ACHN (cell line): ENCODE measurements at regions not wholly inside any gene's neighbourhood (a gene's known extent, or its start where the extent isn't known, plus 50 kb on each side); places are given as distances from the start of the nearest gene placed in this dataset.
"Not testable (repeated sequence)": the region's sequence is repeated elsewhere in the genome, so short reads cannot be mapped to it uniquely, and the experiment has no call there.

Experiments used
- DNase-seq: peaks from one replicate; pipeline ENCODE4 v3.0.0-alpha.2; 2015
- in situ Hi-C: cut with HindIII; loops from 2 replicates; pipeline ENCODE4 v1.10.0; 2017; ENCODE audit warnings: low sequenced_read_pairs, low pct_ligation_motif_present, low pct_unique_long_range_greater_than_20kb

DNA sequence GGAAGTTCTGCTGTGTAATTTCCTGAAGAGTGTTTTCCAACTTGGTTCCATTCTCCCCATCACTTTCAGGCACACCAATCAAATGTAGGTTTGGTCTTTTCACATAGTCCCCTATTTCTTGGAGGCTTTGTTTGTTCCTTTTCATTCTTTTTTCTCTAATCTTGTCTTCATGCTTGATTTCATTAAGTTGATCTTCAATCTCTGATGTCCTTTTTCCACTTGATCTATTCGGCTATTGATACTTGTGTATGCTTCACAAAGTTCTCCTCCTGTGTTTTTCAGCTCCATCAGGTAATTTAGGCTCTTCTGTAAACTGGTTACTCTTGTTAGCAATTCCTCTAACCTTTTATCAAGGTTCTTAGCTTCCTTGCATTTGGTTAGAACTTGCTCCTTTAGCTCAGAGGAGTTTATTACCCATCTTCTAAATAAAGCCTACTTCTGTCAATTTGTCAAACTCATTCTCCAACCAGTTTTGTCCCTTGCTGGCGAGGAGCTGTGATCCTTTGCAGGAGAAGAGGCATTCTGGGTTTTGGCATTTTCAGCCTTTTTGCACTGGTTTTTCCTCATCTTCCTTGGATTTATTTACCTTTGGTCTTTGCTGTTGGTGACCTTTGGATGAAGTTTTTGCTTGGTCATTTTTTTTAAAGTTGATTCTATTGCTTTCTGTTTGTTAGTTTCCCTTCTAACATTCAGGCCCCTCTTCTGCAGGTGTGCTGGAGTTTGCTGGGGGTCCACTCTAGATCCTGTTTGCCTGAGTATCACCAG, 261.5 kb downstream of the FOXG1 start:
- in situ Hi-C loops, DNase-seq: not testable (repeated sequence)

DNA sequence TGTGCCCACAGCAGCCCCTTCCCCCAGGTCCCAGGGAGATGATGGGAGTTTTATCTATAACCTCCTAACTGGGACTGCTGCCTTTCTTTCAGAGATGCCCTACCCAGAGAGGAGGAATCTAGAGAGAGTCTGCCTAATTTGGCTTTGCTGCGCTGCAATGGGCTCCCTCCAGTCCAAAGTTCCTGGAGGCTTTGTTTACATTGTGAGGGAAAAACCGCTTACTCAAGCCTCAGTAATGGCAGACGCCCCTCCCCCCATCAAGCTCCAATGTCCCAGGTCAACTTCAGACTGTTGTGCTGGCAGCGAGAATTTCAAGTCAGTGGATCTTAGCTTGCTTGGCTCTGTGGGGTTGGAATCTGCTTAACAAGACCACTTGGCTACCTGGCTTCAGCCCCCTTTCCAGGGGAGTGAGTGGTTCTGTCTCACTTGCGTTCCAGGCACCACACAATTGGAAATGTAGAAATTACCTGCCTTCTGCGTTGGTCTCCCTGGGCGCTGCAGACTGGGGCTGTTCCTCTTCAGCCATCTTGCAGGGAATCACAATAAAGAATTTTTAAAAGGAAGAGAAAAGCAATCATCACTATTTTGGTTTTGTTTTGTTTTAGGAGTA, 262.5 kb downstream of the FOXG1 start:
- in situ Hi-C loops: no loop called here
- no peak for DNase-seq

DNA sequence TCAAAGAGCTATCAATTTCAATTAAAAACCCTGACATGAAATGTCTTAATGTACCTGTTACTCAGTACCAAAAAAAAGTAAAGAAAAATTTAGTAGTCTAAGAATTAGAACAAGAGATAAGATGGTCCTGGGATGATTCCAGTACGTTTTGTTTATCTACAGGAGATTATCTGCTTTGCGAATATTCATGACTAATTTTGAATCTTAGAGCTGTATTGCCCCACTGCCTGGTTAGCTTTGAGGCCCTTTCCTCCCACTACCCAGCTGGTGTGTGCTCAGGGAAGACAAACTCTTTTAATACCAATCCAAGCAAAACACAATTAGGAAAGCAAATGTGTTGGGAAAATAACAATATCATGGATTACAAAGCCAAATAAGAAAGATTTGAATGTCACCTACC, 263.5 kb downstream of the FOXG1 start:
- in situ Hi-C loops: no loop called here

DNA sequence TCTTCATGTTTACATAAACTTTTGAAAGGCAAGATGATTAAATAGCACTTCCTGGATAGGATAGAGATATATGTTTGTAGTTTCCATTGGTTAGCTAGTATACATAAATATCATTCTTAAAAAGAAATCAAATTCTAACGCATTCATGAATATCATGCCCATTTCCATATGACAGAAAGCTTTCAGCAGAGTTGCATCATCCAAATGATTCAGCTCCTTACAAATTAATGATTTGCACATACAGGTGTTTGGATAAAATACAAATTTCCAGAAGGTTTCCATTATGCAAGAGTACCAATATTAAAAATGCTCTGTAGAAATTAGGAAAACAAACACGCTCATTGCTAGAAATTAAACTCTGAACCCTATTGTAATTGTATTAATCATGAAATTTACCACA, 264.4 kb downstream of the FOXG1 start:
- in situ Hi-C loops: no loop called here

More for the DNA sequence above, 263.5 kb downstream of the FOXG1 start:
- no peak for DNase-seq

DNA sequence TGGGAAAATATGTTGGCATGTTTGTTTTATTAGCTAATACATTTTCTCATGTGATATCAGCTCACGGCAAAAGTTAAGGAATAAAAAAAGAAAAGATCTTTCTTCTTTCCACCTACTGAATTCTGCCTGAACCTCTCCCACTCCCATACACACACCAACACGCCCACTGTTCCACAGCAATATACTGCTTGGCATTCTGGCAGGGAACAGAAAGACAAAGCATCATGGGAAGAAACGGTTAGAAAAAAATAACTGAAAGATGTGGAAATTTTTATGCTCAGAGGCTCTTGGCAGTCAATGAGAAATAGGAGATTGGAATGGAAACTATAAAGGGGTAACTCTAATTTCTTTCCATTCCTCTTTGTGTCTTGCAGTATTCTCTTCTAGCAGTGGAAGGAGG, 268.5 kb downstream of the FOXG1 start:
- in situ Hi-C loops: no loop called here
- DNase-seq: no peak

More for the DNA sequence above, 264.4 kb downstream of the FOXG1 start:
- no peak for DNase-seq

DNA sequence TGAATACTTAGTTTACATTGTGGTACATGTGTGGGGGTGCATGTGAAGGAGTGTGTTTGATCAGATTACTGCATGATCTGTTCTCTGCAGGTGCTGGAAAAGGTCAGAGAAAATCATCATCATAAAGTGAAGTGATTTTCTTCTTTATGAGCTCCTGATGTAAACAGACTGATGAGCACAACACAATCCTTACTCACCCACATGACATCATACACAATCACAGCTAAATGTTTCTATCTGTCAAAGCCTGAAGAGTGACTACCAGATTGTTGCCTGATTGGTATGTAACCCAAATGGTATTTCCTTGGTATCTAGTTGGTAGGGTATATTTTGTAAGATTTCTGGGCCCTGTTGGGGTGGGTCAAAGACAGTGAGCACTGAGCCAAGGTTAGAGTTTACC, 270.8 kb downstream of the FOXG1 start:
- no peak for DNase-seq
- in situ Hi-C loops: no loop called here

- in situ Hi-C loops: no loop called here
- DNase-seq: no peak
Measured at GRCh38 chr14:29039171-29039570, 272.6 kb downstream of the FOXG1 start.

DNA sequence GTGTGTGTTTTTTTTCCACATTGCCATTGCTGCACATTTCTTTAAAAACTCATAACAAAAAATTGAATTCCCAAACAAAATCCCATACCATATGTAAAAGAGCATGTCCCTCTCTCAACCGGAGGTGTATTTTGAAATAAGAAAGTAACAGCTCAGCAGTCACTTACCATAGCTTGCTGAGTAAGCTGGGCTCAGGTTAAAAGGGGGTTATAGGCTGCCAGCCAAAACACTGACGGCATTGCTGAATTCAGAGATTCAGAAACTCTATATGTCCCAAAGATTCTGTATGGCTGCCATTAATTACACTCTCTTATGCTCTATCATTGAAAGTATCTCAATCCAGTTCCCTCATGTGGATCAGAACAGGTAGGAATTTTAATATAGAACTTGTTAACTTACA, 276.0 kb downstream of the FOXG1 start:
- in situ Hi-C loops: no loop called here

GRCh38 chr14:29043737-29044136, 277.1 kb downstream of the FOXG1 start:
- in situ Hi-C loops: no loop called here

More for the DNA sequence above, 276.0 kb downstream of the FOXG1 start:
- no peak for DNase-seq

GRCh38 chr14:29045237-29045636, 278.6 kb downstream of the FOXG1 start:
- in situ Hi-C loops: no loop called here
- DNase-seq: no peak

More at GRCh38 chr14:29043737-29044136, 277.1 kb downstream of the FOXG1 start:
- DNase-seq: no peak

GRCh38 chr14:29054119-29054518, 287.5 kb downstream of the FOXG1 start:
- in situ Hi-C loops: no loop called here
- DNase-seq: no peak

- no peak for DNase-seq
- in situ Hi-C loops: no loop called here
Measured at GRCh38 chr14:29056041-29056566, 289.5 kb downstream of the FOXG1 start.

DNA sequence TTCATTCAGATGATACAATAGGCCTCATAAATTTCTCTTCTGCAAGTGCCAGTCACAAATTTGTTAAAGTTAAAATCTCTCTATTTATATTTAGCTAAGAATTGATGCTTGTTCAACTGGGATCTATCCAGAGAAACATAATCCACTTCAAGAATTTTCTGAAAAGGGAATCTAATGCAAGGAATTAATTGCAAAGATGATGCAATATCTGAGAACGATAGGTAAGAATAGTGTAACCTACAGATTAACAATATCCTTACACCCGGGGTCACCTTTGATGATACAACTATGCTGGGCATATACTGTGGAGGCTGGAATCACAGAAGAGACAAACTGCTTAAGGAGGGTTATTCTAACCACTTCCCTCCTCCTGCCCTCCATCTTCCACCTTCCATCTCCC, 295.1 kb downstream of the FOXG1 start:
- in situ Hi-C loops: no loop called here
- no peak for DNase-seq

DNA sequence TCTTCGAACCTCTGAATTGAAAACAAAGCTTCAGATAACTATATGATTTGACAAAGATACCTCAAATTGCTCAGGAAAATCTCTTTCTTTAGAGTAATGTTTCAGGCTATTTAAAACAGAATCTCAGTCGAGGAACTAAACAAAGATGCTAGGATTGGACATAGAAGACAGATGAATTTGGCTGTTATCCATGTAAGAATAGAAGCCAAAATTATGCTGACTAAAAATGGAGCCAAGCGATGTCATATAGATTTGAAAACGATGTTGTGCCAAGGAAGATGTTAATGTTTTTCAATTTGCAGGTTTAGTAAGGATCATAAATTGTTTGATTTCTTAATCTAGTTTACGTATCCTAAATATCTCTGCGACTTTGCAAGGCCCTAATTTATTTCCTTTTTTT, 295.9 kb downstream of the FOXG1 start:
- no peak for DNase-seq
- in situ Hi-C loops: no loop called here

DNA sequence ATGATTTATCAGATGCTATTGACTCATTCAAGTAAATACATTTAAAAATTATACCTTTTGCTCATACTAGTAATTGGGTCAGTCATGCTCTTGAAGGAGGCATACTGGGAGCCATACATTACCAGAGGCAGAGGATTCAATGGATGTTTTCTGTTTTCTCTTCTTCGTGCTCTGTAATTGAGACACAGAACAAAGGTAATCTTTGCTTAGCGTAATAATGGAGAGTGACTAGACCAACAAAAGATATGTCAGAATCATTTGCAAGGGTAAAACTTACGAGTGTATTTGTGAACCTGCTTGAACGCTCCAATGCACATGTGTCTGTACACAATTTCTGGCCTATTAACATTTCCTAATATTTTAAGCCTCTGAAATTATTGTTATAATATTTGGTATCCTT, 296.4 kb downstream of the FOXG1 start:
- no peak for DNase-seq
- in situ Hi-C loops: no loop called here

- DNase-seq: no peak
- in situ Hi-C loops: no loop called here
Measured at GRCh38 chr14:29064305-29064900, 297.8 kb downstream of the FOXG1 start.

DNA sequence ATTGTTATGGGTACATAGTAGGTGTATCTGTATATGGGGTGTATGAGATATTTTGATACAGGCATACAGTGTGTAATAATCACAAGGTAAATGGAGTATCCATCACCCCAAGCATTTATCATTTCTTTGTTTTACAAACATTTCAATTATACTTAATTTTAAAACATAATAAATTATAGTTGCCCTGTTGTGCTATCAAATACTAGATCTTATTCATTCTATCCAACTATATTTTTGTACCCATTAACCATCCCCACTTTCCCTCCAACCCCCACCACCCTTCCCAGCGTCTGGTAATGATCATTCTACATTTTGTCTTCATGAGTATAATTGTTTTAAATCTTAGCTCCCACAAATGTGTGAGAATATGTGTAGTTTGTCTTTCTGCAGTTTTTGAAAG, 302.6 kb downstream of the FOXG1 start:
- no peak for DNase-seq
- in situ Hi-C loops: no loop called here

DNA sequence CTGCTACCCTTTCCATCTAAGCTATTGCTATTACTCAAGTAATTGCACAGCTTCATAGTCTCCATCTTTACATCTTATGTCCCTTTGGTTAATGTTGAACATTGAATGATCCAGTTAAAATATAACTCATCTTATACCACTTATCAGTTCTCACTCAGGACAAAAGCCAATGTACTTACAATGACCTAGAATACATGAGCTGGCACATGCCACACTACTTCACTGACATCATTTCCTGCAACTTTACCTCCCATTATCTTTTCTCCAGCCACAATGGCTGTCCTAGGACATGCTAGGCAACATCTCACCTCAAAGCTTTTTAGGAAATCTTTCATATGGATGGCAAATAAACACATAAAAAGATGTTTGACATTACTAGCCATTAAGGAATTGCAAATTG, 309.2 kb downstream of the FOXG1 start:
- in situ Hi-C loops: no loop called here
- DNase-seq: no peak

DNA sequence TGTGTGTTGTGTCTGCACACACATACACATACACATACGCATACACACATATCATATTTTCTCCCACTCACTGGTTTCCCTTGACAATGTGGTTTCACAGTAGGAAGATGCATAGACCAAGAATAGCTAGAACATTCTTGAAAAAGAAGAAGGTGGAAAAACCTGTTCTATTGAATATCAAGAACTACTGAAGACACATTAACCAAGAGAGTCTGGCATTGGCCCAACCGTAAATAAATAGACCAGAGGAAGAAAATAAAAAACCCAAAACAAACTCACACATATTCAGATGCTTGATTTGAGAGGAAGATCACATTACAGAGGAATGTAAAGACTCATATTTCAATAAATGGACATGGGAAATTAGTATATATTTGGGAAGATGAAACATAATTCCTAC, 311.3 kb downstream of the FOXG1 start:
- in situ Hi-C loops: no loop called here

More for the DNA sequence above, 311.3 kb downstream of the FOXG1 start:
- DNase-seq: no peak
